HCT116 (cell line): ENCODE measurements at regions not wholly inside any gene's neighbourhood (a gene's known extent, or its start where the extent isn't known, plus 50 kb on each side); places are given as distances from the start of the nearest gene placed in this dataset.

ENCODE experiments used
- ATAC-seq: fragments of 200-7000 bp; cut with Tn5 transposase; 2 replicates; pipeline ENCODE4 v1.9.1; 2020; ENCODE audit warnings: mild to moderate bottlenecking, moderate library complexity
- BruUV-seq: library from RNA; stranded (reverse); fragments of 400-500 nt; replicated peaks from 2 replicates; lab custom pipeline; 2021; lab: Mats Ljungman, UMichigan
- CTCF ChIA-PET: fragments of 300-600 bp; sonication (Branson Sonifier 250); formaldehyde crosslinking; loops from one replicate; lab custom pipeline; 2021; ENCODE audit warnings: antibody characterized with exemption; lab: Charles Lee
- POLR2A ChIA-PET: fragments of 300-600, 350-600 bp; sonication (Branson Sonifier 250); formaldehyde crosslinking; loops from one replicate; lab custom pipeline; 2021; ENCODE audit warnings: antibody characterized with exemption; lab: Charles Lee
- RAD21 ChIA-PET, 2 experiments: fragments of 300-600 bp; sonication (Branson Sonifier 250); formaldehyde crosslinking; loops; one replicate each; lab custom pipeline; 2023; ENCODE audit warnings: low total read pairs in 2 of 2; ENCODE audit not compliant: uncharacterized antibody in 2 of 2, unreplicated experiment in 2 of 2, low non-redundant PET in 1 of 2; lab: Charles Lee
- DNase-seq: peaks from one replicate; pipeline ENCODE4 v3.0.0-alpha.2; 2010; ENCODE audit warnings: low read depth, low spot score
- H2AFZ ChIP-seq: fragments of 200-600 bp; shearing (Covaris generic), sonication (generic); 2 replicates; pipeline ENCODE4 v1.6.1; 2017; ENCODE audit warnings: low read depth, mixed run types, mixed read lengths, antibody characterized with exemption, low read length; ENCODE audit not compliant: poor library complexity, severe bottlenecking
- H3K27ac ChIP-seq: 2 replicates; pipeline ENCODE4 v1.5.1; 2012; ENCODE audit warnings: low read depth, low read length
- H3K27me3 ChIP-seq: fragments of 200-600 bp; sonication (generic); 2 replicates; pipeline ENCODE4 v1.6.1; 2016; ENCODE audit warnings: mixed run types, low read length, mixed read lengths; ENCODE audit not compliant: insufficient read depth
- H3K36me3 ChIP-seq, 2 experiments: fragments of 200-500 bp in 1 of 2; fragments of 200-600 bp in 1 of 2; sonication (Bioruptor generic) in 1 of 2; sonication (generic) in 1 of 2; 2 replicates each; pipeline versions ENCODE4 v1.5.1 to v1.6.1; 2014 to 2016; ENCODE audit warnings: low read length in 2 of 2, inconsistent platforms in 1 of 2, mixed read lengths in 1 of 2, mixed run types in 1 of 2; ENCODE audit not compliant: insufficient read depth in 2 of 2, control insufficient read depth in 1 of 2
- H3K4me1 ChIP-seq, 2 experiments: fragments of 200-600 bp in 1 of 2; sonication (generic) in 1 of 2; 2 replicates each; pipeline versions ENCODE4 v1.5.1 to v1.6.1; 2012 to 2017; ENCODE audit warnings: low read length in 2 of 2, inconsistent platforms in 1 of 2, mild to moderate bottlenecking in 1 of 2, mixed read lengths in 1 of 2, mixed run types in 1 of 2, moderate library complexity in 1 of 2; ENCODE audit not compliant: insufficient read depth in 2 of 2, control insufficient read depth in 1 of 2
- H3K4me2 ChIP-seq: fragments of 200-600 bp; sonication (generic); 2 replicates; pipeline ENCODE4 v1.6.1; 2017; ENCODE audit warnings: mixed run types, low read length, mixed read lengths
- H3K4me3 ChIP-seq, 2 experiments: fragments of 200-600 bp in 1 of 2; sonication (generic) in 1 of 2; replicated peaks in 1 of 2; 2 replicates each; pipeline ENCODE4 v1.5.1; 2011 to 2016; ENCODE audit warnings: low read length in 2 of 2, control low read depth in 1 of 2, low read depth in 1 of 2, mild to moderate bottlenecking in 1 of 2, mixed read lengths in 1 of 2, mixed run types in 1 of 2
- H3K79me2 ChIP-seq: fragments of 200-600 bp; sonication (generic); 2 replicates; pipeline ENCODE4 v1.6.1; 2017; ENCODE audit warnings: mild to moderate bottlenecking, mixed run types, low read length, moderate library complexity, mixed read lengths; ENCODE audit not compliant: insufficient read depth
- H3K9ac ChIP-seq: fragments of 200-600 bp; sonication (generic); 2 replicates; pipeline ENCODE4 v1.6.1; 2016; ENCODE audit warnings: low read length, mixed read lengths
- H3K9me2 ChIP-seq: fragments of 200-600 bp; sonication (generic), shearing (Covaris generic); 2 replicates; pipeline ENCODE4 v1.6.1; 2017; ENCODE audit warnings: mixed run types, mild to moderate bottlenecking, moderate library complexity; ENCODE audit not compliant: insufficient read depth
- H3K9me3 ChIP-seq, 2 experiments: fragments of 200-500 bp in 1 of 2; fragments of 200-600 bp in 1 of 2; sonication (Bioruptor generic) in 1 of 2; sonication (generic) in 1 of 2; 2 replicates each; pipeline ENCODE4 v1.6.1; 2014 to 2017; ENCODE audit warnings: low read length in 2 of 2, mixed read lengths in 2 of 2, inconsistent platforms in 1 of 2, low read depth in 1 of 2, mild to moderate bottlenecking in 1 of 2, mixed run types in 1 of 2, moderate library complexity in 1 of 2; ENCODE audit not compliant: control insufficient read depth in 1 of 2, insufficient read depth in 1 of 2
- H4K20me1 ChIP-seq: fragments of 200-600 bp; sonication (generic), shearing (Covaris generic); 2 replicates; pipeline ENCODE4 v1.6.1; 2017; ENCODE audit warnings: mixed run types, mild to moderate bottlenecking, moderate library complexity; ENCODE audit not compliant: insufficient read depth
- EZH2 ChIP-seq: fragments of 200-600 bp; sonication (generic); IDR thresholded peaks from 2 replicates; pipeline ENCODE4 v1.6.1; 2017; ENCODE audit warnings: antibody characterized with exemption, mixed run types
- FOSL1 ChIP-seq: IDR thresholded peaks from 2 replicates; pipeline ENCODE4 v1.6.1; 2012; ENCODE audit warnings: low read depth
- JUND ChIP-seq: IDR thresholded peaks from 2 replicates; pipeline ENCODE4 v1.6.1; 2012
- POLR2AphosphoS5 ChIP-seq: IDR thresholded peaks from 2 replicates; pipeline ENCODE4 v1.6.1; 2011; ENCODE audit warnings: mild to moderate bottlenecking, low read depth, low read length, moderate library complexity
- RAD21 ChIP-seq: IDR thresholded peaks from 2 replicates; pipeline ENCODE4 v1.6.1; 2012; ENCODE audit warnings: low read depth, mild to moderate bottlenecking
- SIN3A ChIP-seq: IDR thresholded peaks from 2 replicates; pipeline ENCODE4 v1.6.1; 2012; ENCODE audit warnings: low read depth
- SP1 ChIP-seq: IDR thresholded peaks from 2 replicates; pipeline ENCODE4 v1.6.1; 2012; ENCODE audit warnings: low read depth
- SRF ChIP-seq: IDR thresholded peaks from 2 replicates; pipeline ENCODE4 v1.6.1; 2012; ENCODE audit warnings: low read depth
- YY1 ChIP-seq: IDR thresholded peaks from 2 replicates; pipeline ENCODE4 v1.6.1; 2011; ENCODE audit warnings: low read length, low read depth, moderate library complexity, mild to moderate bottlenecking; ENCODE audit not compliant: insufficient replicate concordance; ENCODE audit errors: extremely low read depth
- intact Hi-C: fragments of 100-400 bp; cut with micrococcal nuclease; formaldehyde crosslinking; loops from 2 replicates; pipeline ENCODE4 v1.10.0; 2022
- TF ChIP-seq, protein P1 (sequence below): IDR thresholded peaks from 2 replicates; pipeline ENCODE4 v1.6.1; 2012
- TF ChIP-seq, protein P2 (sequence below): IDR thresholded peaks from 2 replicates; pipeline ENCODE4 v1.6.1; 2011; ENCODE audit warnings: mild to moderate bottlenecking, low read length, moderate library complexity; ENCODE audit not compliant: insufficient replicate concordance; ENCODE audit errors: extremely low read depth

DNA sequence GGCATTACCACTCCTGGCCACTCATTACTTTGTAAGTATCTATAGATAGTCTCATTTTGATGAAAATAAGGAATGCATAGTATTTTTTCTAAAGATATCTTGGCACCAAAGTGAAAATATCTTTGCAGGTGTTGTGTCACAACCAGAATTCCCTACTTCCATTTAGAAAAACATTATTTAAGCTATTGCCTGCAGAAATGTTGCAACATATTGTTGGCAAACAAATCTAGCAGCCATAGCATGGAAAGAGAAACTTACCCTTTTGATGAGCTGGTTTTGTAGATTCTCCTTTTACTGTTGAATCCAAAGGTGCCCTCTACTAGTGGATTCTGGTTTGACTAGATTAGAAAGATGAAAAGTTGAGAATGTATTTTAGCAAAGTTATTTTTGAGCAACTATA, 138.8 kb downstream of the AREG start:
- no peak overlapping the region for H2AFZ ChIP-seq
- intact Hi-C loops, result no loop called here
- H3K4me1 ChIP-seq, result peaks cover 6 to 15% of the 10 kb centered on the region in 2 experiments; a peak in 2 of 4 replicates
- no peaks in the 10 kb centered on the region for H4K20me1 ChIP-seq
- no peak overlapping the region for H3K9ac ChIP-seq
- no peak overlapping the region for H3K4me2 ChIP-seq
- ChIA-PET CTCF (no interaction called here), POLR2A (interaction anchor here (0.6 kb wide), 1 partner anchor 81 kb away, joined by 4 read pairs; no protein-coding TSS in a partner anchor), RAD21 (no interaction called here)
- no peak overlapping the region for H3K27ac ChIP-seq
- no peaks in the 10 kb centered on the region for H3K79me2 ChIP-seq
- no peaks in the 10 kb centered on the region for H3K9me2 ChIP-seq
- no peaks in the 10 kb centered on the region for H3K27me3 ChIP-seq
- BruUV-seq, result no TSS peak
- no peak overlapping the region for H3K4me3 ChIP-seq
- no peaks in the 10 kb centered on the region for H3K36me3 ChIP-seq
- ATAC-seq, result no peak
- TF ChIP-seq YY1, result no peak
- TF ChIP-seq RAD21, result no peak
- no peak for TF ChIP-seq EZH2
- no peak for TF ChIP-seq SIN3A
- no peak for TF ChIP-seq POLR2AphosphoS5
- TF ChIP-seq, protein P1, sequence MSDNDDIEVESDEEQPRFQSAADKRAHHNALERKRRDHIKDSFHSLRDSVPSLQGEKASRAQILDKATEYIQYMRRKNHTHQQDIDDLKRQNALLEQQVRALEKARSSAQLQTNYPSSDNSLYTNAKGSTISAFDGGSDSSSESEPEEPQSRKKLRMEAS, result no peak
- TF ChIP-seq, protein P2, sequence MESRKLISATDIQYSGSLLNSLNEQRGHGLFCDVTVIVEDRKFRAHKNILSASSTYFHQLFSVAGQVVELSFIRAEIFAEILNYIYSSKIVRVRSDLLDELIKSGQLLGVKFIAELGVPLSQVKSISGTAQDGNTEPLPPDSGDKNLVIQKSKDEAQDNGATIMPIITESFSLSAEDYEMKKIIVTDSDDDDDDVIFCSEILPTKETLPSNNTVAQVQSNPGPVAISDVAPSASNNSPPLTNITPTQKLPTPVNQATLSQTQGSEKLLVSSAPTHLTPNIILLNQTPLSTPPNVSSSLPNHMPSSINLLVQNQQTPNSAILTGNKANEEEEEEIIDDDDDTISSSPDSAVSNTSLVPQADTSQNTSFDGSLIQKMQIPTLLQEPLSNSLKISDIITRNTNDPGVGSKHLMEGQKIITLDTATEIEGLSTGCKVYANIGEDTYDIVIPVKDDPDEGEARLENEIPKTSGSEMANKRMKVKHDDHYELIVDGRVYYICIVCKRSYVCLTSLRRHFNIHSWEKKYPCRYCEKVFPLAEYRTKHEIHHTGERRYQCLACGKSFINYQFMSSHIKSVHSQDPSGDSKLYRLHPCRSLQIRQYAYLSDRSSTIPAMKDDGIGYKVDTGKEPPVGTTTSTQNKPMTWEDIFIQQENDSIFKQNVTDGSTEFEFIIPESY, result no peak
- TF ChIP-seq JUND, result no peak
- TF ChIP-seq SP1, result no peak
- no peak for TF ChIP-seq SRF
- no peak for TF ChIP-seq FOSL1
- TF ChIP-seq, all 23 proteins: peak for 0
- no peak for DNase-seq
- H3K9me3 ChIP-seq, result no peaks in the 10 kb centered on the region
